ENCODE measurements at regions not wholly inside any gene's neighbourhood (a gene's known extent, or its start where the extent isn't known, plus 50 kb on each side); places are given as distances from the start of the nearest gene placed in this dataset.

DNA sequence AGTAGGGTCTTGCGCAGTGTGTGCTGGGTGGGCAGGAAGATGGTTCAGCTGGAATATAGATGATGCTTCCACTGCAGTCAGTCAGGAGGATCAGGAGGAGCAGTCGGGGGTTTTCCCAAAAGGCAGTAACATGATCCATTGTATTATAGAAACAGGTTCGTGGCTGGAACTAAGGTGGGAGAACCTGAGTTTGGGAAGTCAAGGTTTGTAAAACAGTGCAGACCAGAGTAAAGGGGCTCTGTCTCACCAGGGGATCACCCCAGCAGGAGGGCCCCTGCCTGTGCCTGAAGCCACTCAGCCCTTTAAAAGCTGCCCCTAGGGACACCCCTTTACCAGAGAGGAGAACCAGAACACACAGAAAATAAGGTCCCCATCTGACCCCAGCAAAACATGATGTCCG lies 213.4 kb downstream of the AUH start:
- TF ChIP-seq POLR2AphosphoS5 (IDR thresholded peaks at IDR 0.05; ENCODE audit: low read depth, low read length) (no peak), POLR2A (IDR thresholded peaks at IDR 0.05; ENCODE audit: low read depth, low read length) (no peak)
